PC-3 (cell line): ENCODE measurements at regions not wholly inside any gene's neighbourhood (a gene's known extent, or its start where the extent isn't known, plus 50 kb on each side); places are given as distances from the start of the nearest gene placed in this dataset.
"Not testable (repeated sequence)": the region's sequence is repeated elsewhere in the genome, so short reads cannot be mapped to it uniquely, and the experiment has no call there.

Experiments used
- ATAC-seq: fragments of 200-7000 bp; cut with Tn5 transposase; 2 replicates; pipeline ENCODE4 v1.9.1; 2020; ENCODE audit warnings: mild to moderate bottlenecking, moderate library complexity
- BruUV-seq: library from RNA; stranded (reverse); fragments of 400-500 nt; replicated peaks from 2 replicates; lab custom pipeline; 2021; lab: Mats Ljungman, UMichigan
- CTCF ChIA-PET: fragments of 300-600 bp; sonication (Branson Sonifier 250); formaldehyde crosslinking; loops from one replicate; lab custom pipeline; 2022; ENCODE audit warnings: antibody characterized with exemption; lab: Charles Lee
- POLR2A ChIA-PET: fragments of 300-600 bp; sonication (Branson Sonifier 250); formaldehyde crosslinking; loops from one replicate; lab custom pipeline; 2022; ENCODE audit warnings: antibody characterized with exemption; ENCODE audit not compliant: unreplicated experiment; lab: Charles Lee
- DNase-seq: peaks from one replicate; pipeline ENCODE4 v3.0.0-alpha.2; 2015
- H2AFZ ChIP-seq: fragments of 300-600 bp; sonication (generic); 2 replicates; pipeline ENCODE4 v1.6.0; 2016; ENCODE audit warnings: antibody characterized with exemption, low read length
- H3F3A ChIP-seq: fragments of 300-600 bp; sonication (generic); one replicate; pipeline ENCODE4 v1.6.0; 2017; ENCODE audit warnings: antibody characterized with exemption, low read length, control low read depth, mild to moderate bottlenecking; ENCODE audit not compliant: unreplicated experiment
- H3K27ac ChIP-seq: fragments of 300-600 bp; sonication (generic); 2 replicates; pipeline ENCODE4 v1.5.1; 2016; ENCODE audit warnings: mild to moderate bottlenecking, low read length
- H3K27me3 ChIP-seq: fragments of 300-600 bp; sonication (generic); 2 replicates; pipeline ENCODE4 v1.6.1; 2016; ENCODE audit warnings: low read length, mixed read lengths
- H3K36me3 ChIP-seq: fragments of 300-600 bp; sonication (generic); 2 replicates; pipeline ENCODE4 v1.6.1; 2016; ENCODE audit warnings: low read depth, mixed run types, low read length, mixed read lengths
- H3K4me1 ChIP-seq: fragments of 300-600 bp; sonication (generic); 2 replicates; pipeline ENCODE4 v1.5.1; 2016; ENCODE audit warnings: low read length; ENCODE audit not compliant: insufficient read depth
- H3K4me2 ChIP-seq: fragments of 300-600 bp; sonication (generic); 2 replicates; pipeline ENCODE4 v1.6.0; 2016; ENCODE audit warnings: low read length
- H3K4me3 ChIP-seq: fragments of 300-600 bp; sonication (generic); 2 replicates; pipeline ENCODE4 v1.5.1; 2016; ENCODE audit warnings: mild to moderate bottlenecking, low read length, mixed read lengths
- H3K79me2 ChIP-seq: fragments of 300-600 bp; sonication (generic); 2 replicates; pipeline ENCODE4 v1.6.1; 2017; ENCODE audit warnings: low read length, mixed read lengths
- H3K9ac ChIP-seq: fragments of 300-600 bp; sonication (generic); 2 replicates; pipeline ENCODE4 v1.6.0; 2016; ENCODE audit warnings: mild to moderate bottlenecking, low read length
- H3K9me2 ChIP-seq: fragments of 300-600 bp; sonication (generic); replicated peaks from 2 replicates; pipeline ENCODE4 v1.6.1; 2016; ENCODE audit warnings: mixed run types, low read length, mixed read lengths
- H3K9me3 ChIP-seq: fragments of 300-600 bp; sonication (generic); 2 replicates; pipeline ENCODE4 v1.6.1; 2016; ENCODE audit warnings: low read length, mixed read lengths
- H4K20me1 ChIP-seq: fragments of 300-600 bp; sonication (generic); 2 replicates; pipeline ENCODE4 v1.6.1; 2016; ENCODE audit warnings: low read length, mixed read lengths
- EZH2 ChIP-seq: fragments of 300-600 bp; sonication (generic); IDR thresholded peaks from one replicate; pipeline ENCODE4 v1.6.1; 2017; ENCODE audit warnings: antibody characterized with exemption, mild to moderate bottlenecking, low read length; ENCODE audit not compliant: unreplicated experiment
- EZH2phosphoT487 ChIP-seq: fragments of 300-600 bp; sonication (generic); IDR thresholded peaks from 2 replicates; pipeline ENCODE4 v1.6.1; 2018; ENCODE audit warnings: mild to moderate bottlenecking, antibody characterized with exemption, low read length, borderline replicate concordance
- intact Hi-C: fragments of 100-400 bp; cut with micrococcal nuclease; formaldehyde crosslinking; loops from 2 replicates; pipeline ENCODE4 v1.9.0; 2023
- TF ChIP-seq, protein P1 (sequence below): fragments of 300-600 bp; sonication (generic); conservative IDR thresholded peaks from 2 replicates; pipeline ENCODE4 v1.5.1; 2017; ENCODE audit warnings: antibody characterized with exemption, low read depth, mild to moderate bottlenecking, low read length

GRCh38 chr11:112348480-112349029 lies 87.9 kb upstream of the PLET1 start:
- Histone ChIP-seq H3K9me3 (no peaks in the 10 kb centered on the region), H3F3A (no peaks in the 10 kb centered on the region), H3K27ac (no peak overlapping the region), H3K4me1 (no peaks in the 10 kb centered on the region), H3K4me3 (no peak overlapping the region), H2AFZ (no peak overlapping the region), H3K36me3 (no peaks in the 10 kb centered on the region), H3K9ac (no peak overlapping the region), H3K79me2 (no peaks in the 10 kb centered on the region), H4K20me1 (no peaks in the 10 kb centered on the region), H3K4me2 (no peak overlapping the region), H3K9me2 (no peaks in the 10 kb centered on the region), H3K27me3 (peaks cover 26% of the 10 kb centered on the region; the same call in 1 of the 2 replicates)
- intact Hi-C loops, result no loop called here
- TF ChIP-seq EZH2phosphoT487 (no peak), EZH2 (no peak)
- TF ChIP-seq, protein P1, sequence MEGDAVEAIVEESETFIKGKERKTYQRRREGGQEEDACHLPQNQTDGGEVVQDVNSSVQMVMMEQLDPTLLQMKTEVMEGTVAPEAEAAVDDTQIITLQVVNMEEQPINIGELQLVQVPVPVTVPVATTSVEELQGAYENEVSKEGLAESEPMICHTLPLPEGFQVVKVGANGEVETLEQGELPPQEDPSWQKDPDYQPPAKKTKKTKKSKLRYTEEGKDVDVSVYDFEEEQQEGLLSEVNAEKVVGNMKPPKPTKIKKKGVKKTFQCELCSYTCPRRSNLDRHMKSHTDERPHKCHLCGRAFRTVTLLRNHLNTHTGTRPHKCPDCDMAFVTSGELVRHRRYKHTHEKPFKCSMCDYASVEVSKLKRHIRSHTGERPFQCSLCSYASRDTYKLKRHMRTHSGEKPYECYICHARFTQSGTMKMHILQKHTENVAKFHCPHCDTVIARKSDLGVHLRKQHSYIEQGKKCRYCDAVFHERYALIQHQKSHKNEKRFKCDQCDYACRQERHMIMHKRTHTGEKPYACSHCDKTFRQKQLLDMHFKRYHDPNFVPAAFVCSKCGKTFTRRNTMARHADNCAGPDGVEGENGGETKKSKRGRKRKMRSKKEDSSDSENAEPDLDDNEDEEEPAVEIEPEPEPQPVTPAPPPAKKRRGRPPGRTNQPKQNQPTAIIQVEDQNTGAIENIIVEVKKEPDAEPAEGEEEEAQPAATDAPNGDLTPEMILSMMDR, result no peak
- BruUV-seq, result no TSS peak
- ChIA-PET POLR2A (no interaction called here), CTCF (no interaction called here)
- DNase-seq, result no peak
- ATAC-seq, result no peak

- BruUV-seq, intact Hi-C loops, POLR2A ChIA-PET, H3K9ac ChIP-seq, H2AFZ ChIP-seq, H3K4me1 ChIP-seq, CTCF ChIA-PET, H3F3A ChIP-seq, H3K4me3 ChIP-seq, DNase-seq, H4K20me1 ChIP-seq, H3K79me2 ChIP-seq, H3K4me2 ChIP-seq, H3K27ac ChIP-seq, H3K36me3 ChIP-seq, ATAC-seq, H3K9me3 ChIP-seq, H3K9me2 ChIP-seq: not testable (repeated sequence)
- H3K27me3 ChIP-seq, result peaks cover 26% of the 10 kb centered on the region; the same call in 1 of the 2 replicates
Observed at GRCh38 chr11:112351423-112351822, 90.8 kb upstream of the PLET1 start.

GRCh38 chr11:112352907-112353306 lies 92.2 kb upstream of the PLET1 start:
- peaks cover 22% of the 10 kb centered on the region; the same call in 1 of the 2 replicates for H3K27me3 ChIP-seq
- no TSS peak for BruUV-seq
- no peaks in the 10 kb centered on the region for H4K20me1 ChIP-seq
- H3K9me3 ChIP-seq, result no peaks in the 10 kb centered on the region
- intact Hi-C loops, result no loop called here
- H3K4me3 ChIP-seq, result no peak overlapping the region
- no peaks in the 10 kb centered on the region for H3K79me2 ChIP-seq
- ChIA-PET CTCF (no interaction called here), POLR2A (no interaction called here)
- no peak overlapping the region for H3K9ac ChIP-seq
- no peak overlapping the region for H3K4me2 ChIP-seq
- H3K9me2 ChIP-seq, result no peaks in the 10 kb centered on the region
- ATAC-seq (no peak), DNase-seq (peak; percentile 8)
- H3K36me3 ChIP-seq, result no peaks in the 10 kb centered on the region
- no peaks in the 10 kb centered on the region for H3K4me1 ChIP-seq
- H2AFZ ChIP-seq, result no peak overlapping the region
- H3F3A ChIP-seq, result no peaks in the 10 kb centered on the region
- no peak overlapping the region for H3K27ac ChIP-seq
- TF ChIP-seq EZH2phosphoT487 (no peak), EZH2 (no peak)
- TF ChIP-seq, protein P1, result no peak
